ENCODE measurements at regions not wholly inside any gene's neighbourhood (a gene's known extent, or its start where the extent isn't known, plus 50 kb on each side); places are given as distances from the start of the nearest gene placed in this dataset.

- DNase-seq = no peak
Observed at GRCh38 chr2:236965021-236965840, 120.5 kb upstream of the COPS8 start.

- no peak for DNase-seq
Observed at GRCh38 chr2:236965841-236966096, 119.9 kb upstream of the COPS8 start.

DNA sequence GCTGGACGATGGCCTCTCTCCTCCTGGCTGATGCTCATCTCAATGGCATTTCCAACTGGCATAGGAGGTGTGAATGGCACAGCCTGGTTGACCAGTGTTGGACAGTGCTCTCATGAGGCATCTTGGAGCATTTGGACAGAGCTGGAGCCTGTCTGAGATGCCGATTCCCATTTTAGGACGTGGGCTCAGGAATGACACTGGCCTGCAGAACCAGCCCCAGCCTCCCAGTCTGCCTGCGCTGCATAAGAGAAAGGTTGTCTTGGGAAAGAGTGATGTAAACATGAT is 118.2 kb upstream of the COPS8 start:
- DNase-seq = no peak

DNA sequence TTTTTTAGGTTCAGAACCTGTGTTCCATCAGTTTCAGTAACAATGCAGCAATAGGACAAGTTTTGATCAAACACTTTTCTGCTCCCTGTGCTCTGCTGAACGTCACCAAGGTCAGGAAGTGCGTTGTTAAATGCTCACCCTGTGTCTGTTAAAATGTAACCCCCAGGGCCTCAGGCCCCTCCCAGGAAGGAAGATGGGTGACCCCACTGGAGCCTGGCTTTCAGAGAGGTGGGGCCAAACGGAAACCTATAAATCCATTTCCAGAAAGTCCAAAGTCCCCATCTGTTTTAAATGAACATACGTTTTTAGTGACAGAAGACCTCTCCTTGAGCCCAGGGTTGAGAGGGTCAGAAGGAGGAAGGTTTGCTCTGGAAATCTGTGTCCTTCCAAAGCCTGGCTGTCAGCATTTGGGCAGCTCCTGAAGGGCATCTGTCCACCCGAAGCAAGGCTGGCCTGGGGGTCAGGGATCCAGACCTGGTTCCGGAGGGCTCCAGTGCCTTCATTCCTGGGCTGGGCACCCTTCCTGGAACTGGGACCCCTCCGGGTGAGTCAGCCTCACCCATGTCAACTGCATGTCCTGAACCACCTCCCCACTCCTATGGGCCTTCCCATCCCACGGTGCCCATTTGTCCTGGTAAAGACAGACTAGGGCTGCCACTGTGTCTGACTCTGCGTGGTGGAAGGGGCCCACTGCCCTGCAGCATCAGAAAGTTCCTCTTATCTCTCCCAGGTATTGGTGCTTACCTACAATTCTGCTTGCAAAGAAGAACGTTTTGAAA is 117.4 kb upstream of the COPS8 start:
- DNase-seq = peak in 1 of 2 experiments; percentile 5

GRCh38 chr2:236968880-236969534 is 116.7 kb upstream of the COPS8 start:
- peak in 1 of 2 experiments; percentile 7 for DNase-seq

DNA sequence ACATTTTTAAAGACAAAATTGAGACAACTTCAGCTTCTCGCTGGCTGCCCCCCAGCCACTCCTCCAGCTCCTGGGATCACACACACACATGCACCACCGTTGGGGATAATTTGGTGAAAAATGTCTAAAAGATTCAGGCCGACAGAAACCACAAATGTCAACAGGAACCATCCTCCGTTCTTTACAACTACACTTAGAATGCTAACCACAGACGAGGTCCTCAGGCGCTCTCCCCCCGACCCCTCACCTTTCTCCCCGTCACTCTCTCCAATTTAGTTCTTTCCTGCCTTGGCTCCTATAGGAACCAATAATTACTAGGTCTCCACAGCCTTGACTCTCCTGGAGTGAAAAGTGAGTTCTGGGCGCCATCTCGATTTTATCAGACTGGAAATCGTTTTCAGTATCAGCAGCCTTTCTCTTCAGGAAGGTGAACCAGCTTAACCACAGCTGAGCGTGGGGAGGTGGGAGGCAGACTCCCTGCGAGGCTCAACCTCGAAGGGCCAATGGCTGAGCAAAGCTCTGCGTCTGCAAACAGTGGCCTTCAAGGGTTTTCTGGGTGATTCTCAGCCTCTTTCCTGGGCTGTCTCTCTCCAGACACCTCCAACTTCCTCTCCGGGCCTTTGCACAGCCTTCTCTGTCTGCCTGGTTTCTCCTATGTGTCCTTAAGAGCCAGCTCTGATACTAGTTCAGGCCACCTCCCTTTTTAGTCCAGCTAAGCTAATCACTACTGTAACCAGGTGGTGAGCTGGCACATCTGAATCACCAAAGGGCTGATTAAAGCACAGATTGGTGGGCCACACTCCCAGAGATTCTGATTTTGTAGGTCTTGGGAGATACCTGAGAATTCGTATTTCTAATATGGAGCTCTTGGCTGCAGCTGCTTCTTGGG is 115.7 kb upstream of the COPS8 start:
- DNase-seq = peak; percentile 22 to 30

DNA sequence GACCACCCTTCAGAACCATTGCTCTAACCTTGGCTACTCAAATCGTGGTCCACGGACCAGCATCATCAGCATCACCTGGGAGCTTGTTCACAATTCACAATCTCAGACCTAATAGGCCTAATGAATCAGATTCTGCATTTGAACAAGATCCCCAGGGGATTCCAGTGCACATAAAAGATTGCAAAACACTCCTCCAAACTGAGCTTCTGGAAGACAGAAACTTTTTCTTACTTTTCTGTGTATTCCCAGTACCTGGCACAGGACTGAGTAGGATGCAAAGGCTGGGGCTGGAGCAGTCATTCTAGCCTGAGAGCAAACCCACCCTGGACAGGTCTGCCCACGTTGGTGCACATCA is 115.1 kb upstream of the COPS8 start:
- DNase-seq = no peak

DNA sequence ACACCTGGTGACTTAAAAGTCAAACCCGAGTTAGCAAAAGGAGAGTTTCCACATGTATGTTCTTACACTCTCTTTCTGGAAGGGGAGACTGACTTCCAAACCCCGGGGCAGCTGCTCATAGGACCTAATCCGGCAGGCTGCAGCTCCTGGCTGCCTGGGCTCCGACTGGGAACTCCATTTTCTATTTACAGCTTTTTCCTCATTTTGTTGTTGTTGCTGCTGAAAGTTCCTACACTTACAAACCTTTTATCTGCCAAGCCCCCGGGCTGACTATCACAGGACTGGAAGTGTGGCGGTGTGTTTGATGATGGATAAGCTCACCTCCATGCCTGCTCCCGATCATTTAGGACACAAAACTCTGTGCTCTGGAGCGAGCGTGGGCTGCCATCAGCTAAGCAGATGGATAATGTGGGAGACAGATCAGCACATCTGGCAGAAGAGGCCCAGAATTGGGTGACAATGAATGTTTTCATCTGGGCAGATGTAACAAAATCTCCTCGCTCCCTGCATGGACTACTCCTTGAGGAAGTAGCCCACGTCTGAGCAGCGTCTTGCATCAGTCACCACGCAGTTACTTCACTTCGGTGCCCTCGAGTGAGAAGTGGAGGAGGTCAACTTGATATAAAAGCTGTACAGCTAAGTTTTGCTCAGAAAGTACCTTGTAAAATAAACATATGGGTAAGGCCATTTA is 114.4 kb upstream of the COPS8 start:
- DNase-seq = no peak

DNA sequence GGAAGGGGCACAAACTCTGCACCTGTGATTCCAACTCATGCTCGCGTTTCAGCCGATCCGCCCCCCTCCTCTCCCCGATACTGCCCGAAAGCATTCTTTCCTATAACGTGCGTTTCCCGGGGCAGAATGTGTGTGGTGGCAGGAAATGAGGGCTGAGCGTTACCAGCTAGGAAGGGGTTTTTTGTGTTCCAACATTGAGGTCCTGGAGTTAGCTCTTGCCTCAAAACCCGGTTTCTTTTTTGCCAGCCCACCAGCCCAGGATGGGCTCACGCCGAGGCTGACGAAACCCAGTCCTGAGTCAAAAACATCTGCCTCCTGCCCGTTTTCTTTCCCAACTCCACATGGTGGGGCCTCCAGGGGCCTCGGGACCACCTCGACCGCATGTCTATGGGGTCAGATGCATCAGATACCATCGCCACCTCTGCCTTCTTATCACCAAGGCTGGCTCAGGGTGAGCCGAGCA is 113.7 kb upstream of the COPS8 start:
- no peak for DNase-seq

DNA sequence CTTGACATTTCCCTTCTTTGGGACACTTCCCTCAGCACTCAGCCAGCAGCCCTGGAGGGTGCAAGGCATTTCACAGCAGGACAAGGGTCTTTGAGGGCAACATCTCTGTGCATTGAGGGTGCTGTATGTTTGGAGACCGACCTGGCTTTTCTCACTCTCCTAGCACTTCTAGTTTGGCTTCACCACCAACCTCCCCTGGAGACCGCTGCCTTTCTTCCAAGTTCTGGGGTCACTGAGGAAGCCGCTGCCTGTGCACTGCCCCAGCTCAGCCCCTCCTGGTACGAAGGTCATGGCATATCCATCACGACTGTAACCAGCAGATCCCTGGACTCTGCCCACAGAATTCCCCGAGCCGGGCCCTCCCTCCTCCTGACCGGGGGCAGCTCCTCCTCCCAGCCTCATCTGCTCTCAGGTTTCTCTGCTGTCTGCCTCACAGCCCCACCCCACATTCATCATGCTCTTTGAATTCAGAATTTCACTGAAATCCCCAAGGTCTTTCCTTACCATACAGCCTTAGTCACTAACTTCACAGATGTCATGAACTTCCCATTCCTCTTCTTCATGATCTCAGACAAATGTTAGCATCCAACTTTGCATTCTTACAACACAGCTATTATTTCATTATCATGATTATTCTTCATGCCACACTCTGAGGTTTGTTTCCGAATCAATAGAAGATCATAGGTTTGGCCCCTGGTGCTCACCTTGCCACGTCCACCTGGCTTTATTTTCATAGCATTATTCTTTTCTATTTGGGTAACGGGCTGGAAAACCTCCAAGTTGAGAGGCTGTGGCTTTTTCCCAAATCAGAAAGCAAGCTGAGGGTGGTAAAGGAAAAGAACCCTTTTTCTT is 113.0 kb upstream of the COPS8 start:
- DNase-seq = no peak

DNA sequence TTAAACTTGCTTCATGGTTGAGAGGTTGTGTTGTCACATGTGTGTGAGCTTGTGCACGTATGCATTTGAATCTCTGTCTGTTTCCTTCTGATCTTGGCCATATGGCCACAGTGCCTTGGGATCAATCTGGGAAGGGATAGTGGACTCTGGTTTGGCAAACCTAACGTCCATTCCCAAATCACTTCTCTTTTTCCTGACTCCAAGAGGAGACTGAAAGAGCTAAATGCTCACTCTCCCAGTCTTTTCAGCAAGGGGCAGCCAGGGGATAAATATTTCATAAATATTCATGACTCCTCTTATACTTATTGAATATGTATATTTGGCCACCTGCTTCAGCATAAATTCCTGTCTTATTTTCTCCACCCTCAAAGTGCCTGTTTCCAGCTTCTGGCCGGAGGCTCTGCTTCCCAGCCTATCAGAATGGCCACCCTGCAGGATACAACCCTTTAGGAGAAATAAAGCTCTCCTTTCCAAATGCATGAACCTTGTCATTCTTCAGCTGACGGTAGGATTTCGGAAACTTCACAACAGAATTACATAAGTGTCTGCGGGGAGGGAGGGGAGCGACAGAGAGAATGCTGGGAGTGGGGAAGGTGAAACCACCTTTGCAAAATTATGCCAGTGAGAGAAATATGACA is 112.2 kb upstream of the COPS8 start:
- DNase-seq = no peak

- DNase-seq = no peak
Observed at GRCh38 chr2:236974148-236974547, 111.5 kb upstream of the COPS8 start.

GRCh38 chr2:236974752-236975151 is 110.9 kb upstream of the COPS8 start:
- no peak for DNase-seq

DNA sequence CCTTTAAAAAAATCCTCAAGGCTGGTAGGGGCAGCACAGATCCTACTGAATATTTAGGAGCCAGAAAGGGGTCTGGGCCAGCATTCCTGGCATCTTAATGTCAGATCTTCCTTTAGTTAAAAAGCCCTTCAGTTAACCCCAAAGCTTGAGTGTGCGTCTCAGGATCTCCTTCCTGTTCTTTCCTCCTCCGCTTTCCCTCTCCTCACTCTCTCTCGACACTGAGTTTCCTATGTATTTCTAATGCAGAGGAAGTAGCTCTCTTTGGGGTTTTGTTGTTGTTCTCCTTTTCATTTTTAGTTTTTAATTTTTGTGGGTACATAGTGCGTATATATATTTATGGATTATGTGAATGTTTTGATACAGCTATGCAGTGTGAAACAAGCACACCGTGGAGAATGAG is 109.9 kb upstream of the COPS8 start:
- DNase-seq = no peak

- no peak for DNase-seq
Observed at GRCh38 chr2:236976266-236977062, 109.2 kb upstream of the COPS8 start.

GRCh38 chr2:236977063-236977851 is 108.4 kb upstream of the COPS8 start:
- no peak for DNase-seq

- DNase-seq = no peak
Observed at GRCh38 chr2:236977852-236978398, 107.8 kb upstream of the COPS8 start.

DNA sequence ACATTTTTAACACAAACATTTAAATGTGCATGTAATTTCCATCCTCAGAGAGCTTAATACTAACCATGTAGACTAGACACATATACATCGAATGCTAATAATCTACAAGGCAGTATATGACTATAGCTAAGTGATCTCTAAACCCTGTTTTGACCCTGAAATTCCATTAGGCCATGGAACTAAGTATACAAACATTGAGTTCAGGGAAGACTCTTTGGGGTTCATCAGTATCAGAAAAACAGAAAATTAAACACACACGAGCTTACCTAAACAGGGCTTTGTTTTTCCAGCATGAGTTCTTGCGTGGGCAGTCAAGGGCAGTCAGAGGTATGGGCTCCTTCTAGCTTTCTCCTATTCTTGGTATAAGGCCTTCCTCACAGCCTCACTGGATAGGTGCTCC is 106.0 kb upstream of the COPS8 start:
- no peak for DNase-seq

DNA sequence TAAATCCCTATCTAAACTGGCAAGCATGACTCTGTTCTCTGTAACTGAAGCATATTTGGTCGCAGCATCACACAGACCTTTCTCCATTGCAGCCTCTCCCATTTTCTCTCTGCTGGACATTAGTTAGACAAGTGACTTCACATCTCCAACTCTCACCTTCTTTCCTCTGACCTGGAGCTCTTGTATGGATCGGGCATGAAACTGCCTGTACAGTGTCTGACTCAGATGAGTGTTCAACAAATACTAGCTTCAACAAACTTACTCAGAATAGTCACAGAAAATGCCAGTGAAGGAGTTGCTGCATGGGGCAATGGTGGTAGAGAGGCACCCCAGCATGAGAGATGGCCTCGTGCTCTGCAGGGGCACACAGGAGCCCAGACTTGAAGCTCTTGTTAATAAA is 104.7 kb upstream of the COPS8 start:
- no peak for DNase-seq

Data from activated CD4-positive, alpha-beta T cell treated with anti-CD3 and anti-CD28 coated beads, Interleukin-2, amount 50 U/mL, for 48 hours (primary cell).